GM21515 (cell line): ENCODE measurements at regions not wholly inside any gene's neighbourhood (a gene's known extent, or its start where the extent isn't known, plus 50 kb on each side); places are given as distances from the start of the nearest gene placed in this dataset.

ENCODE experiments used
- ATAC-seq: cut with Tn5 transposase; IDR thresholded peaks from one replicate; pipeline ENCODE4 v1.9.1; 2021; ENCODE audit not compliant: unreplicated experiment

GRCh38 chr11:134585666-134586610 is 173.9 kb upstream of the B3GAT1 start:
- ATAC-seq: no peak

GRCh38 chr11:134584706-134585445 is 172.8 kb upstream of the B3GAT1 start:
- no peak for ATAC-seq

- ATAC-seq: no peak
Measured at GRCh38 chr11:134584001-134584561, 172.0 kb upstream of the B3GAT1 start.

- ATAC-seq: no peak
Measured at GRCh38 chr11:134583397-134583990, 171.5 kb upstream of the B3GAT1 start.

- no peak for ATAC-seq
Measured at GRCh38 chr11:134582770-134583095, 170.7 kb upstream of the B3GAT1 start.

- no peak for ATAC-seq
Measured at GRCh38 chr11:134581966-134582769, 170.1 kb upstream of the B3GAT1 start.

GRCh38 chr11:134581121-134581626 is 169.1 kb upstream of the B3GAT1 start:
- ATAC-seq: no peak

GRCh38 chr11:134580610-134580975 is 168.6 kb upstream of the B3GAT1 start:
- ATAC-seq: no peak

- no peak for ATAC-seq
Measured at GRCh38 chr11:134579724-134580609, 167.9 kb upstream of the B3GAT1 start.

GRCh38 chr11:134578807-134579723 is 167.0 kb upstream of the B3GAT1 start:
- no peak for ATAC-seq

GRCh38 chr11:134577751-134578395 is 165.8 kb upstream of the B3GAT1 start:
- no peak for ATAC-seq

- no peak for ATAC-seq
Measured at GRCh38 chr11:134576721-134577171, 164.7 kb upstream of the B3GAT1 start.

GRCh38 chr11:134576286-134576685 is 164.2 kb upstream of the B3GAT1 start:
- no peak for ATAC-seq

GRCh38 chr11:134575504-134576230 is 163.6 kb upstream of the B3GAT1 start:
- no peak for ATAC-seq

- ATAC-seq: no peak
Measured at GRCh38 chr11:134574947-134575346, 162.9 kb upstream of the B3GAT1 start.

GRCh38 chr11:134574425-134574824 is 162.4 kb upstream of the B3GAT1 start:
- ATAC-seq: no peak

GRCh38 chr11:134573857-134574256 is 161.8 kb upstream of the B3GAT1 start:
- no peak for ATAC-seq
